Right lobe of liver (tissue), 6 donors: ENCODE measurements at regions not wholly inside any gene's neighbourhood (a gene's known extent, or its start where the extent isn't known, plus 50 kb on each side); places are given as distances from the start of the nearest gene placed in this dataset.
"Not testable (repeated sequence)": the region's sequence is repeated elsewhere in the genome, so short reads cannot be mapped to it uniquely, and the experiment has no call there.

Experiments
- ATAC-seq, 4 donors: fragments of 200-7000 bp; cut with Tn5 transposase; one replicate each; pipeline ENCODE4 v1.9.1; 2020; ENCODE audit warnings: mild to moderate bottlenecking in 4 of 4, moderate library complexity in 4 of 4
- DNase-seq, 3 donors: peaks; one replicate each; pipeline ENCODE4 v3.0.0-alpha.2; 2020
- H3K27ac ChIP-seq, 3 donors: fragments of 200-600 bp; one replicate each; pipeline ENCODE4 v1.8.0; 2022
- H3K27me3 ChIP-seq, 2 donors: fragments of 200-600 bp; one replicate each; pipeline ENCODE4 v1.8.0; 2022
- H3K36me3 ChIP-seq, 4 donors: fragments of 200-600 bp; sonication (generic) in 1 of 4; one replicate each; pipeline versions ENCODE4 v1.5.1 to v1.8.0; 2017 to 2022; ENCODE audit warnings: control low read depth in 1 of 4
- H3K4me1 ChIP-seq, 4 donors: fragments of 200-600 bp; sonication (generic) in 1 of 4; one replicate each; pipeline versions ENCODE4 v1.5.1 to v1.8.0; 2017 to 2022; ENCODE audit warnings: control low read depth in 1 of 4
- H3K4me3 ChIP-seq, 3 donors: fragments of 200-600 bp; one replicate each; pipeline ENCODE4 v1.8.0; 2022
- H3K9me3 ChIP-seq, 4 donors: fragments of 200-600 bp; sonication (generic) in 1 of 4; one replicate each; pipeline versions ENCODE4 v1.5.1 to v1.8.0; 2017 to 2022; ENCODE audit warnings: control low read depth in 1 of 4
- CTCF ChIP-seq, 4 donors: fragments of 200-600 bp in 3 of 4; fragments of 450-650 bp in 1 of 4; IDR thresholded peaks; one replicate each; pipeline versions ENCODE4 v1.5.1 to v1.8.0; 2016 to 2022; ENCODE audit warnings: antibody characterized with exemption in 4 of 4, mild to moderate bottlenecking in 2 of 4
- POLR2A ChIP-seq: fragments of 450-650 bp; IDR thresholded peaks from one replicate; pipeline ENCODE4 v1.6.1; 2017; ENCODE audit warnings: antibody characterized with exemption, mild to moderate bottlenecking
- WGBS: methylation state at CpG from one replicate; pipeline ENCODE4 v1.1.6; 2018; ENCODE audit warnings: low coverage, low lambda C conversion rate; ENCODE audit not compliant: insufficient coverage; ENCODE audit errors: missing lambda C conversion rate; 5-methylcytosine and 5-hydroxymethylcytosine counted together
- intact Hi-C, 2 donors: fragments of 100-400 bp; cut with DNase I; formaldehyde crosslinking; loops; one replicate each; pipeline versions ENCODE4 v1.11.2 to v1.14.1; 2022
- donor health status: DM: no; HTN: yes; CAD: no.
- donor health status: DM: no; HTN: no; CAD: no.
- donor health status: DM: no; HTN: no; CAD: no.
- donor health status: DM: no; HTN: yes; CAD: no.
- donor health status: DM: no; HTN: yes; CAD: no.

GRCh38 chr22:40094485-40094884 lies 83.2 kb upstream of the TNRC6B start:
- DNase-seq (no peak), ATAC-seq (peak; percentile 52 to 81 (median 56))
- H3K4me1 ChIP-seq, result peaks cover 0 to 7% (median 0%) of the 10 kb centered on the region in 4 donors
- no peaks in the 10 kb centered on the region for H3K27me3 ChIP-seq
- TF ChIP-seq CTCF (IDR thresholded peaks at IDR 0.05) (no peak), POLR2A (no peak)
- H3K36me3 ChIP-seq, result no peaks in the 10 kb centered on the region
- no peaks in the 10 kb centered on the region for H3K9me3 ChIP-seq
- intact Hi-C loops, result no loop called here
- WGBS, result 0% methylated on average over 1 of the region's 1 CpG
- H3K27ac ChIP-seq, result no peak overlapping the region
- no peak overlapping the region for H3K4me3 ChIP-seq

- H3K27me3 ChIP-seq, ATAC-seq, intact Hi-C loops, H3K4me3 ChIP-seq, H3K9me3 ChIP-seq, H3K27ac ChIP-seq, DNase-seq, H3K36me3 ChIP-seq: not testable (repeated sequence)
- H3K4me1 ChIP-seq, result peaks cover 0 to 13% (median 3%) of the 10 kb centered on the region in 4 donors
- 96% methylated on average over 7 of the region's 7 CpGs for WGBS
Observed at GRCh38 chr22:40099887-40100286, 77.8 kb upstream of the TNRC6B start.

GRCh38 chr22:40105755-40106154 lies 72.0 kb upstream of the TNRC6B start:
- H3K9me3 ChIP-seq, result no peaks in the 10 kb centered on the region
- H3K36me3 ChIP-seq, result no peaks in the 10 kb centered on the region
- H3K4me1 ChIP-seq, result peaks cover 0 to 32% (median 8%) of the 10 kb centered on the region in 4 donors
- DNase-seq (no peak), ATAC-seq (no peak)
- 93% methylated on average over 2 of the region's 3 CpGs for WGBS
- TF ChIP-seq CTCF (IDR thresholded peaks at IDR 0.05) (no peak), POLR2A (no peak)
- intact Hi-C loops, result no loop called here
- no peak overlapping the region for H3K4me3 ChIP-seq
- no peaks in the 10 kb centered on the region for H3K27me3 ChIP-seq
- no peak overlapping the region for H3K27ac ChIP-seq

DNA sequence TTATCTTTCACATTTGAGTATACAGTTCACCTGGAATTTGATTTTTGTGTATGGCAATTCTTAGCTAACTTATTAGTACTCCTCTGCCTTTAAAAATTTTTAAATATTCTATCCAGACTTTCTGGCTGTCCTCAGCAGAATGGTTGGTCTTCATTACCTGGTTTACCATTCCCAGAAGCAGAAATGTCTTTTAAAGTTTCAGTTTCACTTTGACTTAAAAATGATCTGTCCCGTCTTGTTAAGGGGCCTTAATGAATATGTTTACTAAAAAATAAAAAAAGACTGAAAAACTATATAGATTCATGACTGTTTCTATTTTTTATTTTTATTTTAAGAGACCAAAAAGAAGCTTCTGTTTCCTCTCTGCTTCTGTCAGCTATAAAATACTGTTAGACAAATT lies 70.5 kb upstream of the TNRC6B start:
- intact Hi-C loops, result no loop called here
- no peak for TF ChIP-seq POLR2A
- TF ChIP-seq CTCF (IDR thresholded peaks at IDR 0.05), result no peak
- WGBS, result 3% methylated on average over 1 of the region's 1 CpG
- Histone ChIP-seq H3K4me3 (peak overlapping the region; percentile 6 to 19 (median 15)), H3K27me3 (no peaks in the 10 kb centered on the region), H3K9me3 (no peaks in the 10 kb centered on the region), H3K27ac (peak overlapping the region; percentile 21 to 50 (median 41)), H3K4me1 (peaks cover 0 to 20% (median 6%) of the 10 kb centered on the region in 4 donors), H3K36me3 (no peaks in the 10 kb centered on the region)
- no peak for DNase-seq
- peak; percentile 51 to 69 (median 62) for ATAC-seq

- no peak for TF ChIP-seq POLR2A
- no peak for TF ChIP-seq CTCF (IDR thresholded peaks at IDR 0.05)
- H3K4me3 ChIP-seq, result peak overlapping the region; percentile 6 to 19 (median 15)
- no peaks in the 10 kb centered on the region for H3K36me3 ChIP-seq
- peaks cover 0 to 18% (median 5%) of the 10 kb centered on the region in 4 donors for H3K4me1 ChIP-seq
- H3K27me3 ChIP-seq, result no peaks in the 10 kb centered on the region
- no peaks in the 10 kb centered on the region for H3K9me3 ChIP-seq
- ATAC-seq (peak; percentile 81 to 94 (median 84)), DNase-seq (peak in 1 of 3 donors; percentile 33)
- 14% methylated on average over 5 of the region's 6 CpGs for WGBS
- peak overlapping the region; percentile 21 to 50 (median 41) for H3K27ac ChIP-seq
- intact Hi-C loops, result no loop called here
Observed at GRCh38 chr22:40107851-40108378, 69.8 kb upstream of the TNRC6B start.
